Spleen (tissue), 11 donors: ENCODE measurements at regions not wholly inside any gene's neighbourhood (a gene's known extent, or its start where the extent isn't known, plus 50 kb on each side); places are given as distances from the start of the nearest gene placed in this dataset.

ENCODE experiments used
- DNase-seq: peaks from one replicate; pipeline ENCODE4 v3.0.0-alpha.2; 2020
- H3K27ac ChIP-seq, 8 donors: fragments of 200-600 bp; sonication (generic) in 7 of 8; 1 replicate in 4 of 8; 2 replicates in 4 of 8; pipeline versions ENCODE4 v1.5.0 to v1.8.0; 2016 to 2021; ENCODE audit warnings: inconsistent platforms in 4 of 8, mild to moderate bottlenecking in 4 of 8, moderate library complexity in 1 of 8
- H3K27me3 ChIP-seq, 7 donors: fragments of 200-600 bp; sonication (generic) in 6 of 7; replicated peaks in 1 of 7; 1 replicate in 4 of 7; 2 replicates in 3 of 7; pipeline versions ENCODE4 v1.5.0 to v1.8.0; 2016 to 2021; ENCODE audit warnings: inconsistent platforms in 3 of 7, mild to moderate bottlenecking in 1 of 7
- H3K36me3 ChIP-seq, 6 donors: fragments of 200-600 bp; sonication (generic) in 5 of 6; 1 replicate in 4 of 6; 2 replicates in 2 of 6; pipeline versions ENCODE4 v1.5.0 to v1.8.0; 2016 to 2021; ENCODE audit warnings: inconsistent platforms in 2 of 6
- H3K4me1 ChIP-seq, 6 donors: fragments of 200-600 bp; sonication (generic) in 5 of 6; 1 replicate in 3 of 6; 2 replicates in 3 of 6; pipeline versions ENCODE4 v1.5.0 to v1.8.0; 2016 to 2021; ENCODE audit warnings: inconsistent platforms in 3 of 6
- H3K4me3 ChIP-seq, 8 donors: fragments of 200-600 bp; sonication (generic) in 7 of 8; 1 replicate in 4 of 8; 2 replicates in 4 of 8; pipeline versions ENCODE4 v1.5.0 to v1.8.0; 2016 to 2021; ENCODE audit warnings: inconsistent platforms in 4 of 8, mild to moderate bottlenecking in 4 of 8, moderate library complexity in 2 of 8
- H3K9me3 ChIP-seq, 8 donors: fragments of 200-600 bp; sonication (generic) in 7 of 8; 1 replicate in 4 of 8; 2 replicates in 4 of 8; pipeline versions ENCODE4 v1.5.0 to v1.8.0; 2016 to 2021; ENCODE audit warnings: inconsistent platforms in 4 of 8
- POLR2A ChIP-seq, 3 donors: fragments of 450-650 bp; IDR thresholded peaks; one replicate each; pipeline ENCODE4 v1.5.1; 2017; ENCODE audit warnings: antibody characterized with exemption in 3 of 3, mild to moderate bottlenecking in 1 of 3
- POLR2AphosphoS5 ChIP-seq, 3 donors: sonication (generic); formaldehyde crosslinking; IDR thresholded peaks; one replicate each; pipeline ENCODE4 v1.5.1; 2017; ENCODE audit warnings: antibody characterized with exemption in 3 of 3
- WGBS, 5 donors: extraction: QIAGEN DNeasy Blood & Tissue Kit in 3 of 5; methylation state at CpG; one replicate each; pipeline versions ENCODE4 v1.1.5 to v1.1.7; 2013 to 2018; 5-methylcytosine and 5-hydroxymethylcytosine counted together
- intact Hi-C: fragments of 100-400 bp; cut with DNase I; formaldehyde crosslinking; loops from one replicate; pipeline ENCODE4 v1.15.0; 2023; ENCODE audit warnings: low total_unique reads
- TF ChIP-seq, protein P1 (sequence below), 11 experiments: fragments of 200-600 bp in 7 of 11; fragments of 450-650 bp in 4 of 11; sonication (generic) in 4 of 11; IDR thresholded peaks in 8 of 11; conservative IDR thresholded peaks in 3 of 11; 1 replicate in 7 of 11; 2 replicates in 4 of 11; pipeline versions ENCODE4 v1.4.0 to v1.8.0; 2016 to 2021; ENCODE audit warnings: antibody characterized with exemption in 11 of 11, inconsistent platforms in 4 of 11, mild to moderate bottlenecking in 1 of 11
- donor health status: healthy with polysubstance abuse.
- donor health status: DM: no; HTN: no; CAD: no; lungs with moderate emphysema.
- donor health status: DM: no; HTN: no; CAD: no.
- donor health status: Bipolar disorder and iron deficiency.
- donor health status: healthy.
- donor health status: DM: no; HTN: no; CAD: no.
- donor health status: DM: yes; HTN: yes; CAD: no.

DNA sequence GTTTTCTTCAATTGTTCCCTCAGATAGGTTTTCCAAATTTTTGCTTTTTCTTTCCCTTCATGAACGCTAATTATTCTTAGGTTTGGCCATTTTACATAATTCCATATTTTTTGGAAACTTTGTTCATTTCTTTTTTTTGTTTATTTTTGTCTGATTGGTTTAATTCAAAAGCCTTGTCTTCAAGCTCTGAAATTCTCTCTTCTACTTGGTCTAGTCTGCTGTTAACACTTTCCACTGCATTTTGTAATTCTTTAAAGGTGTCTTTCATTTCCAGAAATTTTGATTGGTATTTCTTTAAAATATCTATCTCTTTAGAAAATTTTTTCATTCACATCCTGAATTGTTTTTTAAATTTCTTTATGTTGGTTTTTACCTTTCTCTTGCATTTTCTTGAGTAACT is 63.9 kb upstream of the VLDLR start:
- no peak overlapping the region for H3K4me3 ChIP-seq
- TF ChIP-seq POLR2A (IDR thresholded peaks at IDR 0.05) (no peak), POLR2AphosphoS5 (IDR thresholded peaks at IDR 0.05) (no peak)
- TF ChIP-seq, protein P1, sequence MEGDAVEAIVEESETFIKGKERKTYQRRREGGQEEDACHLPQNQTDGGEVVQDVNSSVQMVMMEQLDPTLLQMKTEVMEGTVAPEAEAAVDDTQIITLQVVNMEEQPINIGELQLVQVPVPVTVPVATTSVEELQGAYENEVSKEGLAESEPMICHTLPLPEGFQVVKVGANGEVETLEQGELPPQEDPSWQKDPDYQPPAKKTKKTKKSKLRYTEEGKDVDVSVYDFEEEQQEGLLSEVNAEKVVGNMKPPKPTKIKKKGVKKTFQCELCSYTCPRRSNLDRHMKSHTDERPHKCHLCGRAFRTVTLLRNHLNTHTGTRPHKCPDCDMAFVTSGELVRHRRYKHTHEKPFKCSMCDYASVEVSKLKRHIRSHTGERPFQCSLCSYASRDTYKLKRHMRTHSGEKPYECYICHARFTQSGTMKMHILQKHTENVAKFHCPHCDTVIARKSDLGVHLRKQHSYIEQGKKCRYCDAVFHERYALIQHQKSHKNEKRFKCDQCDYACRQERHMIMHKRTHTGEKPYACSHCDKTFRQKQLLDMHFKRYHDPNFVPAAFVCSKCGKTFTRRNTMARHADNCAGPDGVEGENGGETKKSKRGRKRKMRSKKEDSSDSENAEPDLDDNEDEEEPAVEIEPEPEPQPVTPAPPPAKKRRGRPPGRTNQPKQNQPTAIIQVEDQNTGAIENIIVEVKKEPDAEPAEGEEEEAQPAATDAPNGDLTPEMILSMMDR (IDR thresholded peaks at IDR 0.05 in 8 of 11, conservative IDR thresholded peaks at IDR 0.05 in 3 of 11) = no peak
- no peaks in the 10 kb centered on the region for H3K36me3 ChIP-seq
- 82 to 96% (median 93%) methylated on average over 1 of the region's 1 CpG for WGBS, 5 donors
- H3K4me1 ChIP-seq = peaks cover 0 to 9% (median 0%) of the 10 kb centered on the region in 6 donors
- no peaks in the 10 kb centered on the region for H3K27me3 ChIP-seq
- intact Hi-C loops = no loop called here
- no peak for DNase-seq
- H3K9me3 ChIP-seq = peaks cover 0 to 25% (median 18%) of the 10 kb centered on the region in 8 donors
- no peak overlapping the region for H3K27ac ChIP-seq

DNA sequence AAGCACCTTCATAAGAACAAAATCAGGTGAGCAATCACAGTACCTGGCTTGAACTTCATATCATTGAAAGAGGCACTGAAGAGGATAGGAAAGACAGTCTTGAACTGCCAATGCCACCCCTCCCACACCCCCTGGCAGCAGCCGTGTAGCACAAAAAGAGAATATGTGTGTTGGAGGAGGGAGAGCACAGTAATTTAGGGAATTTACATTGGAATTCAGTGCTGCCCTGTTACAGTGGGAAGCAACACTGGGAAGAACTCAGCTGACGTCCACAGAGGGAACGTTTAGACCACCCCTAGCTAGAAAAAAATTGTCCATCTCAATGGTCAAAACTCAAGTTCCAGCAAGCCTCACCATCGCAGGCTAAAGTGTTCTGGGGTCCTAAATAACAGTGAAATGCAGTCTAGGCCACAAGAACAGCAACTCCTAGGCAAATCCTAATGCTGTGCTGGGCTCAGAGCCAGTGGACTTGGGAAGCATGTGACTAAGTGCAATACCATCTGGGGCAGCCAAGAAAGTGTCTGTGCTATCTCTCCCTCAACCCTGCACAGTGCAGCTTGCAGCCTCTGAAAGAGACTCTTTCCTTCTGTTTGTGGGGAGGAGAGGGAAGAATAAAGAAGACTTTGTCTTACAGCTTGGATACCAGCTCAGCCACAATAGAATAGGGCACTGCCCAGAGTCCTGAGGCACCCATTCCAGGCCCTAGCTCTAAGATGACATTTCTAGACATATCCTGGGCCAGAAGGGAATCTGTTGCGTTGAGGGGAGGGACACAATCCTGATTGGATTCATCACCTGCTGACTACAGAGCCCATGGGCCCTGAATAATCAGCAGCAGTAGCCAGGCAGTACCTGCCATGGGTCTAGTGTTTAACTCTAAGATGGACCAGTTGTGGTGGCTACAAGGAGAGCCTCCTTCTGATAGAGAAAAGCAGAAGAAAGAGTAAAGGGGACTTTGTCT is 62.1 kb upstream of the VLDLR start:
- DNase-seq = no peak
- H3K27me3 ChIP-seq = no peaks in the 10 kb centered on the region
- H3K27ac ChIP-seq = peak overlapping the region in 7 of 8 donors; percentile 19 to 52 (median 31)
- H3K36me3 ChIP-seq = no peaks in the 10 kb centered on the region
- TF ChIP-seq POLR2AphosphoS5 (IDR thresholded peaks at IDR 0.05) (no peak), POLR2A (IDR thresholded peaks at IDR 0.05) (no peak)
- TF ChIP-seq, protein P1 (IDR thresholded peaks at IDR 0.05 in 8 of 11, conservative IDR thresholded peaks at IDR 0.05 in 3 of 11) = no peak
- intact Hi-C loops = no loop called here
- WGBS, 5 donors = 60 to 76% (median 68%) methylated on average over 5 of the region's 5 CpGs
- peaks cover 0 to 25% (median 18%) of the 10 kb centered on the region in 8 donors for H3K9me3 ChIP-seq
- peaks cover 0 to 9% (median 0%) of the 10 kb centered on the region in 6 donors for H3K4me1 ChIP-seq
- no peak overlapping the region for H3K4me3 ChIP-seq

DNA sequence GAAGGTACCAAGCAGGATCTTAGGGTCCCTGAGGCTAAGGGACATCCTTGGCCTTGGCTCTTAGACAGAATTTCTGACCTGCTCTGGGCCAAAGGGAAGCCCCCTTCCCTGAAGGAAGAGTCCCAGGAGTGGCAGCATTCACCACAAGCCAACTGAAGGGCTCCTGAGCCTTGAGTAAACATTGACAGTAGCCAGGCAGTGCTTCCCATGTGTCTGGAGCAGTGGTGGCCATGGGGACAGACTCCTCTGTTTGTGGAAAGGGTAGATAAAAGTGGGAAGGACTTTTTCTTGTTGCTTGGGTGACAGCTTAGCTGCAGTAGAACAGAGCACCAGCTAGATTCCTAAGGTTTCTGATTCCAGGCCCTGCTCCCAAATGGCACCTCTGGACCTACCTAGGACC is 61.4 kb upstream of the VLDLR start:
- Histone ChIP-seq H3K36me3 (no peaks in the 10 kb centered on the region), H3K27ac (peak overlapping the region in 7 of 8 donors; percentile 9 to 52 (median 31)), H3K9me3 (peaks cover 0 to 25% (median 18%) of the 10 kb centered on the region in 8 donors), H3K27me3 (no peaks in the 10 kb centered on the region), H3K4me3 (no peak overlapping the region), H3K4me1 (peaks cover 0 to 9% (median 0%) of the 10 kb centered on the region in 6 donors)
- intact Hi-C loops = no loop called here
- no peak for DNase-seq
- no peak for TF ChIP-seq POLR2AphosphoS5 (IDR thresholded peaks at IDR 0.05)

DNA sequence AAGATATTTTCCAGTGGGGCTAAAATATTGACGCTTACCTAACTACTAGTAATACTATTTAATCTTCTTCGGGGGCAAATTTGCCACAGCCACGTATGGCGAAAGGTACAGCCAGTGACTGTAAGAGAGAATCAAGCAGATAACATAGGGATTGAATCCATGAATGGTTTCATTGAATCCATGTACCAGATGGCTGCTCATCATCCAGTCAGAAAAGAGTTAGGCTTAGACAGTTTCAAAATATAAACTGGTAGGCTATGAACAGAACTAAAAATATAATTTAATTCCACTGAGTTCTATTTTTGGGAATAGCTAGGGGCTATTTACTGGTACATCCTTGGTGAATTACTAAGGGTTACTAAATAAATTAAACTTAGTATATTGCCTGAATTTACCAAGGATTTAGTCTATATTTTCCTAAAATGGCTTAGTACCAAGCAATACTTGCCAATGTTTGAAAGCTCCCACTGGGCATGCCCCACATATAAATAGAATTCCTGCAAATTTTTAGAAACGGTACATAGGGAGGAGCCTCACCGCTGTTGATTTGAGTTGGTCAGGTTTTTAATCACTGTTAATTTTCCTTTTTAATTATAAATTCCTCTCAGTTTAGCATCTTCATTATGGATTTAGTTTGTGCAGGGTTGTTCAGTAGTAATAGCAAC is 55.8 kb upstream of the VLDLR start:
- WGBS, 5 donors = 90 to 96% (median 95%) methylated on average over 6 of the region's 6 CpGs
- DNase-seq = no peak
- H3K4me3 ChIP-seq = no peak overlapping the region
- H3K27ac ChIP-seq = no peak overlapping the region
- intact Hi-C loops = no loop called here
- H3K9me3 ChIP-seq = no peaks in the 10 kb centered on the region
- H3K4me1 ChIP-seq = peaks cover 0 to 5% (median 0%) of the 10 kb centered on the region in 6 donors
- H3K36me3 ChIP-seq = no peaks in the 10 kb centered on the region
- TF ChIP-seq POLR2AphosphoS5 (IDR thresholded peaks at IDR 0.05) = no peak
- TF ChIP-seq POLR2A (IDR thresholded peaks at IDR 0.05) = no peak
- TF ChIP-seq, protein P1 (IDR thresholded peaks at IDR 0.05 in 8 of 11, conservative IDR thresholded peaks at IDR 0.05 in 3 of 11) = no peak
- no peaks in the 10 kb centered on the region for H3K27me3 ChIP-seq
